GM10248 (cell line): ENCODE measurements at regions not wholly inside any gene's neighbourhood (a gene's known extent, or its start where the extent isn't known, plus 50 kb on each side); places are given as distances from the start of the nearest gene placed in this dataset.

Experiments used
- CTCF ChIA-PET: fragments of 300-600 bp; sonication (Branson Sonifier 250); formaldehyde crosslinking; extraction: SDS; loops from one replicate; lab custom pipeline; 2021; ENCODE audit warnings: antibody characterized with exemption; lab: Yijun Ruan, JAX
- POLR2A ChIA-PET: fragments of 350-650 bp; sonication (Branson Sonifier 250); formaldehyde crosslinking; extraction: SDS; loops from one replicate; lab custom pipeline; 2020; ENCODE audit warnings: antibody characterized with exemption; lab: Yijun Ruan, JAX
- DNase-seq: peaks from one replicate; pipeline ENCODE4 v3.0.0; 2012; ENCODE audit errors: extremely low spot score
- TF ChIP-seq, protein P1 (sequence below): IDR thresholded peaks from 2 replicates; pipeline ENCODE4 v1.5.1; 2012; ENCODE audit warnings: mild to moderate bottlenecking, low read depth; ENCODE audit errors: extremely low read depth, missing control alignments, control extremely low read depth

DNA sequence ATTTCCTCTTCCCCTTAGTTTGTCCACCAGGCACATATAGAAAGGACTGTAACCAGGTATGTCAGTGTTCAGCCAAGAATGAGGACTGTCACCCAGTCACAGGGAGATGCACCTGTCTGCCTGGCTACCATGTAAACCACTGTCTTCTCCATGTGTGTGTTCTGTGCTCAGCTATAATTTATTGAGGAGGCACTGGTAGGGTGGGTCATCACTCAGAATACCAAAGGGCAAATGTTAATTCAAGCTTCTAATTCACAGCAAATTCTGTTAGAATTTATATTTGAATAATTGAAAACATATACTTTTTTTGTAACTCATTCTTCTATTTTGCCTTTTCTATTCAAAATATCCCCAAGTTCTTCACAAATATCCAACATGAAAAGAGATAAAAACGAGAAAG is 780.4 kb downstream of the MECOM start:
- ChIA-PET POLR2A (no interaction called here), CTCF (interaction anchor here (1.3 to 1.6 kb wide), 3 partner anchors 12 to 47 kb away, joined by 3 to 9 read pairs (median 3); no protein-coding TSS in a partner anchor)
- TF ChIP-seq, protein P1, sequence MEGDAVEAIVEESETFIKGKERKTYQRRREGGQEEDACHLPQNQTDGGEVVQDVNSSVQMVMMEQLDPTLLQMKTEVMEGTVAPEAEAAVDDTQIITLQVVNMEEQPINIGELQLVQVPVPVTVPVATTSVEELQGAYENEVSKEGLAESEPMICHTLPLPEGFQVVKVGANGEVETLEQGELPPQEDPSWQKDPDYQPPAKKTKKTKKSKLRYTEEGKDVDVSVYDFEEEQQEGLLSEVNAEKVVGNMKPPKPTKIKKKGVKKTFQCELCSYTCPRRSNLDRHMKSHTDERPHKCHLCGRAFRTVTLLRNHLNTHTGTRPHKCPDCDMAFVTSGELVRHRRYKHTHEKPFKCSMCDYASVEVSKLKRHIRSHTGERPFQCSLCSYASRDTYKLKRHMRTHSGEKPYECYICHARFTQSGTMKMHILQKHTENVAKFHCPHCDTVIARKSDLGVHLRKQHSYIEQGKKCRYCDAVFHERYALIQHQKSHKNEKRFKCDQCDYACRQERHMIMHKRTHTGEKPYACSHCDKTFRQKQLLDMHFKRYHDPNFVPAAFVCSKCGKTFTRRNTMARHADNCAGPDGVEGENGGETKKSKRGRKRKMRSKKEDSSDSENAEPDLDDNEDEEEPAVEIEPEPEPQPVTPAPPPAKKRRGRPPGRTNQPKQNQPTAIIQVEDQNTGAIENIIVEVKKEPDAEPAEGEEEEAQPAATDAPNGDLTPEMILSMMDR, result no peak
- DNase-seq, result no peak

DNA sequence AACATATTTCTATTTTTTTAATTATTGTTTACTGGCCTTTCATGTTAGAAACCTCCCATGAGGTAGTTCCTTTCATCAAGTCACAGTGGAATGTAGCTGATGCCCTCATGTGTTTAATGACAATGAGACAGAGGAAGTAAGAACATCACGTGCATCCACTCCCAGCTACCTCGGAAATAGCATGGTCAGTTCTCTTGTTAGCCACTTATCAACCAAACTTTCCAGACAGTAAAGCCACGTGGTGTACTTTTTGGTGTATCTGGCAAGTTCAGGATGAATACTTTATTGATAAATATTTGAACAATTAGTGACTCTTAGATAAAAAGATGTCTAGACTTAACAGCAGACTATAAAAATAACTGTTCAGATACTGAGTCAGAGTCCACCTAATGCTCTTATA is 781.7 kb downstream of the MECOM start:
- no peak for DNase-seq
- POLR2A ChIA-PET, result no interaction called here
- CTCF ChIA-PET, result interaction anchor here (1.3 to 1.4 kb wide), 3 partner anchors 11 to 17 kb away, joined by 3 to 6 read pairs (median 3); no protein-coding TSS in a partner anchor
- TF ChIP-seq, protein P1, result no peak

DNA sequence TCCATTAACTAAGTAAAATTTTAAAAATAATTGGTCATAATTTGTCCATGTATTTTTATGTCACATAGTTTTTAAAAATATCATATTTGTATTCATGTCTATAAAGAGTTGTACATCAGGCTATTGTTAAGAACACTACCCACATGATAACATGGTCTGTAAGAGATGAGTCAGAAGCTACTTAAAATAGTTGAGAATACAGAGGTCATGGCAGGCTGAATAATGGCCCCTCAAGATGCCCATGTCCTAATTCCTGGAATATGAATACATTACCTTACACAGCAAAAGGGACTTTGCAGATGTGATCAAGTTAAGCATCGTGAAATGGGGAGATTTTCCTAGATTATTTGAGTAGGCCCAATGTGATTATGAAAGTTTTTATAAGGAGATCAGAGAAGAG is 782.9 kb upstream of the GOLIM4 start:
- POLR2A ChIA-PET, result no interaction called here
- TF ChIP-seq, protein P1, result no peak
- no peak for DNase-seq
- CTCF ChIA-PET, result interaction anchor here (0.7 to 3.4 kb wide), 5 partner anchors 13 to 19 kb away, joined by 3 to 26 read pairs (median 5); no protein-coding TSS in a partner anchor

DNA sequence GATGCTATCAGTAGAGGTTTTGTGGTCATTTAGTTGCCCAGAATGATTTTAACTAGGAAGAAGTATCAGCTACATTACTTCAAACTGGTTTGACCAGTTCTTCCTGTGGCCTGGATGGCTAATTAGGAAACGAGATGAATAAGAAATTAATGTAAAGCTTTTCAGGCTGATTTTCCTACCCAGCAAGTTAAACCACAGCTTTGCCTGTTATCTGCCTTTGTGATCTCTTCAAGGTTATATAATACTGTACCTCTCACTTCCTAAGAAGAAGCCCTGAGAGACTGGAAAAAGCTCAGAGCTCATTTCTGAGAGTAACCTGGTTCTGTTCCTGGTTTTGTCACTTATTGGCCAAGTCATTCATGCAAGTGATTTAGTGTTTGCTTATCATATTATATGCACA is 782.2 kb upstream of the GOLIM4 start:
- CTCF ChIA-PET, result interaction anchor here (0.9 to 3.4 kb wide), 4 partner anchors 13 to 18 kb away, joined by 3 to 26 read pairs (median 4); no protein-coding TSS in a partner anchor
- POLR2A ChIA-PET, result no interaction called here
- TF ChIP-seq, protein P1, result no peak
- no peak for DNase-seq

DNA sequence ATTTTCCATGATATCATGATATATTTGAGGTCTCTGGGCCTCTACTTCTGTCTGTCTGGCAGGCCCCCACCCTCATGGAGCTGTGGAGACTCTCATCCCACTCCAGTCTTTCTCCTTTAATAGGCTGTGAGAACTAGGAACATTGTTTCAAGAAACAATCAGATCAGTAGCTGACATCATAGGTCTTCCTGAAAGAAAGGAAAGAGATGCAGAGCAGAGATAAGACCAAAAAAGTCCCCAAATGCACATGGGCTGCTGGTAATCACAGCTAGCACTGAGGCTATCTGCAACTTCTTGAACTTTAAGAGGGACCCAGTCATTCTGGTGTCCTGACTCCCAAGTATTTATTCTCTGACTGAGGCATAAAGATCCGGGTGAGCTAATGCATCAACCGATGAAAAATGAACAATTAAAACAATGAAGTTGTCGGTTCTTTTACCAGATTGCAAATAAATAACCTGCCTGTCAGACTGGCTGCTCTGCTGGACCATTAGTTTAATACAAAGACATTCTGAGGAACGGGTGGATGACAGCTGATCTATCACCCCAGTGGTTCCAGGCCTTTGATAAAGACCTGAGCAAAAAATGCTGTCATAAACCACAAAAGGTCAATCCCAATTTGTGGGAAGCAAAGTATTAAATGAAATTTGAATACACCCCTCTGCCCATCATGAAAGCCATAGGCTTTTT is 780.8 kb upstream of the GOLIM4 start:
- ChIA-PET POLR2A (no interaction called here), CTCF (interaction anchor here (1.0 to 3.4 kb wide), 7 partner anchors 9 to 60 kb away, joined by 3 to 26 read pairs (median 3); no protein-coding TSS in a partner anchor)
- TF ChIP-seq, protein P1, result no peak
- no peak for DNase-seq

DNA sequence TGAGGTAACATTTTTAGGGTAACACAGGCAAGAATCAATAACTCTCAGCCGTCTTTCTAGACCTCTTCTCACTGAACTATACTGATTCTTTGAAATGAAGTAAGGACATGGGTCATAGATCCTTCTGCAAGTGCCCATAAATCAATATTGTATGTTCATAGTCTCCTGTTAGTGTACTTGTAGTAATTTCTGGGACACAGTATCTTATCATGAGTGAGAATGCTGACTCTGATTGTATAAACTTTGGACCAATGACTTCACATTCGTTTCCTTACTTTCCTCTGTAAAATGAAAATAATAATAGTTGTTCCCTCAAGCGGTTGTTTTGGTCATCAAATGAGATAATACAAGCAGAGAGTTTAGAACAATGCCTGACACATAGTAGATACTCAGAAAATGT is 777.1 kb upstream of the GOLIM4 start:
- POLR2A ChIA-PET, result no interaction called here
- CTCF ChIA-PET, result interaction anchor here (1.8 kb wide), 1 partner anchor 8 kb away, joined by 6 read pairs; no protein-coding TSS in a partner anchor
- TF ChIP-seq, protein P1, result no peak
- no peak for DNase-seq
